ENCODE measurements at regions not wholly inside any gene's neighbourhood (a gene's known extent, or its start where the extent isn't known, plus 50 kb on each side); places are given as distances from the start of the nearest gene placed in this dataset.

- Mint-ChIP-seq H3K4me1 (peaks cover 3% of the 10 kb centered on the region), H3K9me3 (no peaks in the 10 kb centered on the region), H3K27ac (no peak overlapping the region), H3K27me3 (ENCODE audit: low read depth) (no peaks in the 10 kb centered on the region), H3K36me3 (no peaks in the 10 kb centered on the region), H3K4me3 (no peak overlapping the region)
- no peak for TF ChIP-seq CTCF (IDR thresholded peaks at IDR 0.05; ENCODE audit: unreplicated experiment)
- DNase-seq (ENCODE audit: low spot score in 2 of 2, unreplicated experiment in 2 of 2) = no peak
Measured at GRCh38 chr10:110431659-110432058, 66.0 kb upstream of the DUSP5 start.

GRCh38 chr10:110432084-110432483 is 65.6 kb upstream of the DUSP5 start:
- Mint-ChIP-seq H3K4me1 (no peaks in the 10 kb centered on the region), H3K9me3 (no peaks in the 10 kb centered on the region), H3K36me3 (no peaks in the 10 kb centered on the region), H3K4me3 (no peak overlapping the region), H3K27ac (no peak overlapping the region), H3K27me3 (ENCODE audit: low read depth) (no peaks in the 10 kb centered on the region)
- no peak for TF ChIP-seq CTCF (IDR thresholded peaks at IDR 0.05; ENCODE audit: unreplicated experiment)
- no peak for DNase-seq (ENCODE audit: low spot score in 2 of 2, unreplicated experiment in 2 of 2)

- TF ChIP-seq CTCF (IDR thresholded peaks at IDR 0.05; ENCODE audit: unreplicated experiment) = no peak
- no peaks in the 10 kb centered on the region for H3K9me3 Mint-ChIP-seq
- no peak overlapping the region for H3K27ac Mint-ChIP-seq
- no peaks in the 10 kb centered on the region for H3K27me3 Mint-ChIP-seq (ENCODE audit: low read depth)
- H3K36me3 Mint-ChIP-seq = no peaks in the 10 kb centered on the region
- DNase-seq (ENCODE audit: low spot score in 2 of 2, unreplicated experiment in 2 of 2) = no peak
- no peaks in the 10 kb centered on the region for H3K4me1 Mint-ChIP-seq
- H3K4me3 Mint-ChIP-seq = no peak overlapping the region
Measured at GRCh38 chr10:110432814-110433565, 64.7 kb upstream of the DUSP5 start.

- no peak for TF ChIP-seq CTCF (IDR thresholded peaks at IDR 0.05; ENCODE audit: unreplicated experiment)
- H3K4me1 Mint-ChIP-seq = no peaks in the 10 kb centered on the region
- no peaks in the 10 kb centered on the region for H3K27me3 Mint-ChIP-seq (ENCODE audit: low read depth)
- no peak for DNase-seq (ENCODE audit: low spot score in 2 of 2, unreplicated experiment in 2 of 2)
- H3K4me3 Mint-ChIP-seq = no peak overlapping the region
- H3K36me3 Mint-ChIP-seq = no peaks in the 10 kb centered on the region
- no peak overlapping the region for H3K27ac Mint-ChIP-seq
- H3K9me3 Mint-ChIP-seq = no peaks in the 10 kb centered on the region
Measured at GRCh38 chr10:110433740-110434139, 64.0 kb upstream of the DUSP5 start.

GRCh38 chr10:110434489-110435096 is 63.1 kb upstream of the DUSP5 start:
- H3K27me3 Mint-ChIP-seq (ENCODE audit: low read depth) = no peaks in the 10 kb centered on the region
- no peak overlapping the region for H3K27ac Mint-ChIP-seq
- H3K4me3 Mint-ChIP-seq = no peak overlapping the region
- no peaks in the 10 kb centered on the region for H3K4me1 Mint-ChIP-seq
- no peak for TF ChIP-seq CTCF (IDR thresholded peaks at IDR 0.05; ENCODE audit: unreplicated experiment)
- no peak for DNase-seq (ENCODE audit: low spot score in 2 of 2, unreplicated experiment in 2 of 2)
- H3K36me3 Mint-ChIP-seq = no peaks in the 10 kb centered on the region
- H3K9me3 Mint-ChIP-seq = no peaks in the 10 kb centered on the region

All from mesothelial cell of epicardium (in vitro differentiated cells).